Left lung (tissue), 4 donors: ENCODE measurements at regions not wholly inside any gene's neighbourhood (a gene's known extent, or its start where the extent isn't known, plus 50 kb on each side); places are given as distances from the start of the nearest gene placed in this dataset.
A peak's percentile ranks its signal among the peaks of the same experiment; 100 is the strongest.

ENCODE experiments used
- ATAC-seq: fragments of 200-7000 bp; cut with Tn5 transposase; one replicate; pipeline ENCODE4 v1.9.1; 2020; ENCODE audit warnings: moderate library complexity
- DNase-seq, 4 donors: peaks; one replicate each; pipeline ENCODE4 v3.0.0-alpha.2; 2013 to 2020
- H3K27ac ChIP-seq, 2 donors: fragments of 200-600 bp; sonication (generic) in 1 of 2; one replicate each; pipeline versions ENCODE4 v1.5.0 to v1.8.0; 2020 to 2021
- H3K27me3 ChIP-seq, 2 donors: fragments of 200-600 bp; sonication (generic) in 1 of 2; one replicate each; pipeline versions ENCODE4 v1.5.0 to v1.8.0; 2020 to 2021
- H3K36me3 ChIP-seq, 2 donors: fragments of 200-600 bp; sonication (generic) in 1 of 2; one replicate each; pipeline versions ENCODE4 v1.5.0 to v1.8.0; 2020 to 2021
- H3K4me1 ChIP-seq, 2 donors: fragments of 200-600 bp; one replicate each; pipeline ENCODE4 v1.8.0; 2021
- H3K4me3 ChIP-seq, 2 donors: fragments of 200-600 bp; sonication (generic) in 1 of 2; one replicate each; pipeline versions ENCODE4 v1.5.0 to v1.8.0; 2020 to 2021; ENCODE audit warnings: mild to moderate bottlenecking in 1 of 2
- H3K9me3 ChIP-seq, 2 donors: fragments of 200-600 bp; sonication (generic) in 1 of 2; one replicate each; pipeline versions ENCODE4 v1.5.0 to v1.8.0; 2020 to 2021
- intact Hi-C, 2 donors: fragments of 100-400 bp; cut with DNase I; formaldehyde crosslinking; loops; one replicate each; pipeline versions ENCODE4 v1.11.2 to v1.14.2; 2022
- TF ChIP-seq, protein P1 (sequence below), 2 donors: fragments of 200-600 bp; sonication (generic) in 1 of 2; IDR thresholded peaks; one replicate each; pipeline versions ENCODE4 v1.5.0 to v1.8.0; 2021; ENCODE audit warnings: antibody characterized with exemption in 2 of 2
- donor health status: DM: no; HTN: yes; CAD: no.
- donor health status: DM: no; HTN: no; CAD: no.

DNA sequence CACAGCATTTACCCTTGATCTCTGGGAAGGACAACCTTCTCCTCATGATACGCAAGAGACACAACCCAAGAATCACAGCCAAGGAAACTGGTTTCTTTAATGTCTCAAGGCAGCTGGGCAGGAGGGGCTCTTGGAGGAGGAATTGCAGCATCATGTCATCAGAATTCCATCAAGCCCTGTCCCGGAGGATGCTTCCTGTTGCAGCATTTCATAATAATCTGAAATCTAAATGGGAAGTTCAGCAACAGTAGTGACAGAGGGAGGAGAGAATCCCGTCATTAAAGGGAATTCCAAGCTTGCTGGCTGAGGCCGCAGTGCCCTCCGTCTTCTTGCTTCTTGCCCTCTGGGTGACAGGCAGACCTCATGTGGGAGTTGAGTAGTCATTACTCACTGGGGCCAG lies 192.7 kb downstream of the TENT4A start:
- ATAC-seq (no peak), DNase-seq (no peak)
- no peak overlapping the region for H3K4me3 ChIP-seq
- peaks cover 0 to 4% of the 10 kb centered on the region in 2 donors for H3K27me3 ChIP-seq
- H3K4me1 ChIP-seq, result no peaks in the 10 kb centered on the region
- no peaks in the 10 kb centered on the region for H3K36me3 ChIP-seq
- no peak overlapping the region for H3K27ac ChIP-seq
- TF ChIP-seq, protein P1, sequence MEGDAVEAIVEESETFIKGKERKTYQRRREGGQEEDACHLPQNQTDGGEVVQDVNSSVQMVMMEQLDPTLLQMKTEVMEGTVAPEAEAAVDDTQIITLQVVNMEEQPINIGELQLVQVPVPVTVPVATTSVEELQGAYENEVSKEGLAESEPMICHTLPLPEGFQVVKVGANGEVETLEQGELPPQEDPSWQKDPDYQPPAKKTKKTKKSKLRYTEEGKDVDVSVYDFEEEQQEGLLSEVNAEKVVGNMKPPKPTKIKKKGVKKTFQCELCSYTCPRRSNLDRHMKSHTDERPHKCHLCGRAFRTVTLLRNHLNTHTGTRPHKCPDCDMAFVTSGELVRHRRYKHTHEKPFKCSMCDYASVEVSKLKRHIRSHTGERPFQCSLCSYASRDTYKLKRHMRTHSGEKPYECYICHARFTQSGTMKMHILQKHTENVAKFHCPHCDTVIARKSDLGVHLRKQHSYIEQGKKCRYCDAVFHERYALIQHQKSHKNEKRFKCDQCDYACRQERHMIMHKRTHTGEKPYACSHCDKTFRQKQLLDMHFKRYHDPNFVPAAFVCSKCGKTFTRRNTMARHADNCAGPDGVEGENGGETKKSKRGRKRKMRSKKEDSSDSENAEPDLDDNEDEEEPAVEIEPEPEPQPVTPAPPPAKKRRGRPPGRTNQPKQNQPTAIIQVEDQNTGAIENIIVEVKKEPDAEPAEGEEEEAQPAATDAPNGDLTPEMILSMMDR (IDR thresholded peaks at IDR 0.05), result no peak
- H3K9me3 ChIP-seq, result no peaks in the 10 kb centered on the region
- intact Hi-C loops, result no loop called here

DNA sequence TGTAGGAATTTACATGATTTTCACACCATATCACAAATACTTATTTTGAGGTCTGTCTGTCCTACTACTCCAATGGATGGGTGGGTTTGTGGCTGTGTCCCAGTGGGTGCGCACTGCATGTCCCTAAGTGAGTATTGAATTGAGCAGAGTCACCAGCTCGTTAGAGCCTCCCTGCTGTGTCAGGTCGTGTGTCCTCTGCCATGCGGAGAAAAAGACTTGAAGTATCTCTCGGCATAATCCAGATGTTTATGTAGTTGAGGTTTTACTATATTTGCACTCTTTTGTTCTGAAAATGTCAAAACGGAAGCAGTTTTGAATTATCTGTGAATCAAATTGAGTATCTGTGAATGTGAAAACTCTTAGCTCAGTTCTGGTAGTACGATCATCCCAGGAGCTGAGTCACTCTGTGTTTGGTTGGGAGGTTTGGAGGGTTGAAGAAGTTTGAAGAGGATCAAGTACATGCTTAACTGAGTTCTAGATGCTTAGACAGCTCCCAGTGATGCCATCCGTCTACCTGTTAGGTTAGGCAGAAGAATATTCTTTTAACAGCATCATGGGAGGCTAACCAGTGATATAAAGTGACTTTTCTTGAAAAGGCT lies 194.2 kb downstream of the TENT4A start:
- H3K4me3 ChIP-seq, result no peak overlapping the region
- no peaks in the 10 kb centered on the region for H3K36me3 ChIP-seq
- intact Hi-C loops, result no loop called here
- no peak for DNase-seq
- TF ChIP-seq, protein P1 (IDR thresholded peaks at IDR 0.05), result no peak
- peaks cover 0 to 4% of the 10 kb centered on the region in 2 donors for H3K27me3 ChIP-seq
- H3K27ac ChIP-seq, result no peak overlapping the region
- peak; percentile 31 for ATAC-seq
- no peaks in the 10 kb centered on the region for H3K9me3 ChIP-seq
- no peaks in the 10 kb centered on the region for H3K4me1 ChIP-seq

GRCh38 chr5:6909901-6910300 lies 196.7 kb downstream of the TENT4A start:
- no peaks in the 10 kb centered on the region for H3K9me3 ChIP-seq
- H3K27ac ChIP-seq, result no peak overlapping the region
- ATAC-seq, result no peak
- no peaks in the 10 kb centered on the region for H3K4me1 ChIP-seq
- intact Hi-C loops, result no loop called here
- H3K36me3 ChIP-seq, result no peaks in the 10 kb centered on the region
- TF ChIP-seq, protein P1 (IDR thresholded peaks at IDR 0.05), result no peak
- DNase-seq, result no peak
- peaks cover 0 to 4% of the 10 kb centered on the region in 2 donors for H3K27me3 ChIP-seq
- H3K4me3 ChIP-seq, result no peak overlapping the region

- H3K36me3 ChIP-seq, result no peaks in the 10 kb centered on the region
- no peak overlapping the region for H3K4me3 ChIP-seq
- intact Hi-C loops, result no loop called here
- TF ChIP-seq, protein P1 (IDR thresholded peaks at IDR 0.05), result no peak
- no peak overlapping the region for H3K27ac ChIP-seq
- no peaks in the 10 kb centered on the region for H3K4me1 ChIP-seq
- no peaks in the 10 kb centered on the region for H3K9me3 ChIP-seq
- H3K27me3 ChIP-seq, result peaks cover 0 to 4% of the 10 kb centered on the region in 2 donors
- ATAC-seq (no peak), DNase-seq (no peak)
Observed at GRCh38 chr5:6910950-6911349, 197.7 kb downstream of the TENT4A start.

- intact Hi-C loops, result no loop called here
- Histone ChIP-seq H3K4me3 (no peak overlapping the region), H3K4me1 (no peaks in the 10 kb centered on the region), H3K9me3 (no peaks in the 10 kb centered on the region), H3K27me3 (no peaks in the 10 kb centered on the region), H3K36me3 (no peaks in the 10 kb centered on the region), H3K27ac (no peak overlapping the region)
- ATAC-seq (no peak), DNase-seq (no peak)
- TF ChIP-seq, protein P1 (IDR thresholded peaks at IDR 0.05), result no peak
Observed at GRCh38 chr5:6914347-6914746, 201.1 kb downstream of the TENT4A start.
